ENCODE measurements at regions not wholly inside any gene's neighbourhood (a gene's known extent, or its start where the extent isn't known, plus 50 kb on each side); places are given as distances from the start of the nearest gene placed in this dataset.

- Histone ChIP-seq H3K27ac (ENCODE audit: low read depth) (no peak overlapping the region), H3K4me3 (no peak overlapping the region), H3K79me2 (replicated peaks; ENCODE audit: insufficient read depth) (no peaks in the 10 kb centered on the region), H3F3A (replicated peaks; ENCODE audit: low read depth) (no peaks in the 10 kb centered on the region), H3K4me2 (no peak overlapping the region), H3K9me2 (ENCODE audit: insufficient read depth) (no peaks in the 10 kb centered on the region), H2AFZ (no peak overlapping the region), H4K20me1 (replicated peaks; ENCODE audit: insufficient read depth) (no peaks in the 10 kb centered on the region), H3K27me3 (ENCODE audit: insufficient read depth) (no peaks in the 10 kb centered on the region), H3K4me1 (ENCODE audit: insufficient read depth) (peaks cover 5% of the 10 kb centered on the region; the same call in 1 of the 2 replicates), H3K36me3 (ENCODE audit: insufficient read depth) (no peaks in the 10 kb centered on the region)
- no peaks in the 10 kb centered on the region for H3K9me3 Mint-ChIP-seq
- no peaks in the 10 kb centered on the region for H3K36me3 Mint-ChIP-seq (ENCODE audit: low read depth)
- H3K27ac Mint-ChIP-seq = no peak overlapping the region
- TF ChIP-seq, protein P1, sequence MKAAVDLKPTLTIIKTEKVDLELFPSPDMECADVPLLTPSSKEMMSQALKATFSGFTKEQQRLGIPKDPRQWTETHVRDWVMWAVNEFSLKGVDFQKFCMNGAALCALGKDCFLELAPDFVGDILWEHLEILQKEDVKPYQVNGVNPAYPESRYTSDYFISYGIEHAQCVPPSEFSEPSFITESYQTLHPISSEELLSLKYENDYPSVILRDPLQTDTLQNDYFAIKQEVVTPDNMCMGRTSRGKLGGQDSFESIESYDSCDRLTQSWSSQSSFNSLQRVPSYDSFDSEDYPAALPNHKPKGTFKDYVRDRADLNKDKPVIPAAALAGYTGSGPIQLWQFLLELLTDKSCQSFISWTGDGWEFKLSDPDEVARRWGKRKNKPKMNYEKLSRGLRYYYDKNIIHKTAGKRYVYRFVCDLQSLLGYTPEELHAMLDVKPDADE (IDR thresholded peaks at IDR 0.05) = no peak
- no peak for TF ChIP-seq ZNF114 (CRISPR knock-in tag; IDR thresholded peaks at IDR 0.05)
- no peak for TF ChIP-seq EZH2 (IDR thresholded peaks at IDR 0.05; ENCODE audit: low read depth, unreplicated experiment)
- TF ChIP-seq ZNF331 (CRISPR knock-in tag; IDR thresholded peaks at IDR 0.05; ENCODE audit: low read depth) = no peak
- no peak for TF ChIP-seq EZH2phosphoT487 (IDR thresholded peaks at IDR 0.05; ENCODE audit: unreplicated experiment)
- TF ChIP-seq, protein P2, sequence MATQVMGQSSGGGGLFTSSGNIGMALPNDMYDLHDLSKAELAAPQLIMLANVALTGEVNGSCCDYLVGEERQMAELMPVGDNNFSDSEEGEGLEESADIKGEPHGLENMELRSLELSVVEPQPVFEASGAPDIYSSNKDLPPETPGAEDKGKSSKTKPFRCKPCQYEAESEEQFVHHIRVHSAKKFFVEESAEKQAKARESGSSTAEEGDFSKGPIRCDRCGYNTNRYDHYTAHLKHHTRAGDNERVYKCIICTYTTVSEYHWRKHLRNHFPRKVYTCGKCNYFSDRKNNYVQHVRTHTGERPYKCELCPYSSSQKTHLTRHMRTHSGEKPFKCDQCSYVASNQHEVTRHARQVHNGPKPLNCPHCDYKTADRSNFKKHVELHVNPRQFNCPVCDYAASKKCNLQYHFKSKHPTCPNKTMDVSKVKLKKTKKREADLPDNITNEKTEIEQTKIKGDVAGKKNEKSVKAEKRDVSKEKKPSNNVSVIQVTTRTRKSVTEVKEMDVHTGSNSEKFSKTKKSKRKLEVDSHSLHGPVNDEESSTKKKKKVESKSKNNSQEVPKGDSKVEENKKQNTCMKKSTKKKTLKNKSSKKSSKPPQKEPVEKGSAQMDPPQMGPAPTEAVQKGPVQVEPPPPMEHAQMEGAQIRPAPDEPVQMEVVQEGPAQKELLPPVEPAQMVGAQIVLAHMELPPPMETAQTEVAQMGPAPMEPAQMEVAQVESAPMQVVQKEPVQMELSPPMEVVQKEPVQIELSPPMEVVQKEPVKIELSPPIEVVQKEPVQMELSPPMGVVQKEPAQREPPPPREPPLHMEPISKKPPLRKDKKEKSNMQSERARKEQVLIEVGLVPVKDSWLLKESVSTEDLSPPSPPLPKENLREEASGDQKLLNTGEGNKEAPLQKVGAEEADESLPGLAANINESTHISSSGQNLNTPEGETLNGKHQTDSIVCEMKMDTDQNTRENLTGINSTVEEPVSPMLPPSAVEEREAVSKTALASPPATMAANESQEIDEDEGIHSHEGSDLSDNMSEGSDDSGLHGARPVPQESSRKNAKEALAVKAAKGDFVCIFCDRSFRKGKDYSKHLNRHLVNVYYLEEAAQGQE (IDR thresholded peaks at IDR 0.05; ENCODE audit: unreplicated experiment) = no peak
- TF ChIP-seq JUNB (IDR thresholded peaks at IDR 0.05; ENCODE audit: unreplicated experiment) = no peak
- peak in 1 of 2 experiments; percentile 48; a peak in 2 of 4 replicates for TF ChIP-seq CTCF (conservative IDR thresholded peaks at IDR 0.05; ENCODE audit: low read depth in 2 of 2)
- H3K4me3 Mint-ChIP-seq = no peak overlapping the region
- no peak for DNase-seq (ENCODE audit: low spot score)
- ATAC-seq = peak; percentile 54
- H3K27me3 Mint-ChIP-seq (ENCODE audit: insufficient read depth, low read depth, poor library complexity) = peaks cover 2% of the 10 kb centered on the region
- peaks cover 22% of the 10 kb centered on the region for H3K4me1 Mint-ChIP-seq
Observed at GRCh38 chr13:31947105-31947504, 84.5 kb upstream of the FRY start.

DNA sequence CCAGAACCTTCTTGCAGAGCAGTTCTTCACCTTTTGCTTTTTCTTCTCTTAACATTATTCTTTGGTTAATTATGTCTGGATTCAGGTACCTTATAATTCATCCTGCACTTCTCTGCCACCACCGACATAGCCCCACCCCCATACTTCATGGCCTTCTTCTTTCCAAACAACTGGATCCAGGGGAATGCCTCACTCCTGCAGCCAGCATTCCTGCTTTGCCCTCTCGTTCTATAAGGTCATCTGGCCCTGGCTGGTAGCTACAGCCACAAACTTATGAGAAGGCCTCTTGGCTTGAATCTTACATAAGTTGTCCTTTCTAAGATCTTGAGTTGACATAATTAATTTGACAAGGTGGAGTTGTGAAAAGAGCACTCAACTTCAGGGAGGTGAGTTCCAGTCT lies 84.1 kb upstream of the FRY start:
- Histone ChIP-seq H3K27ac (ENCODE audit: low read depth) (no peak overlapping the region), H3K27me3 (ENCODE audit: insufficient read depth) (no peaks in the 10 kb centered on the region), H3K36me3 (ENCODE audit: insufficient read depth) (no peaks in the 10 kb centered on the region), H3K9me2 (ENCODE audit: insufficient read depth) (no peaks in the 10 kb centered on the region), H3K79me2 (replicated peaks; ENCODE audit: insufficient read depth) (no peaks in the 10 kb centered on the region), H3K4me2 (no peak overlapping the region), H3F3A (replicated peaks; ENCODE audit: low read depth) (no peaks in the 10 kb centered on the region), H2AFZ (no peak overlapping the region), H3K4me1 (ENCODE audit: insufficient read depth) (peaks cover 5% of the 10 kb centered on the region; the same call in 1 of the 2 replicates), H4K20me1 (replicated peaks; ENCODE audit: insufficient read depth) (no peaks in the 10 kb centered on the region), H3K4me3 (no peak overlapping the region)
- ATAC-seq = peak; percentile 33; the same call in 2 of the 3 replicates
- Mint-ChIP-seq H3K27me3 (ENCODE audit: insufficient read depth, low read depth, poor library complexity) (peaks cover 2% of the 10 kb centered on the region), H3K36me3 (ENCODE audit: low read depth) (no peaks in the 10 kb centered on the region), H3K9me3 (no peaks in the 10 kb centered on the region), H3K27ac (no peak overlapping the region), H3K4me1 (peaks cover 22% of the 10 kb centered on the region), H3K4me3 (no peak overlapping the region)
- peak; percentile 9 for DNase-seq (ENCODE audit: low spot score)
- TF ChIP-seq, protein P3, sequence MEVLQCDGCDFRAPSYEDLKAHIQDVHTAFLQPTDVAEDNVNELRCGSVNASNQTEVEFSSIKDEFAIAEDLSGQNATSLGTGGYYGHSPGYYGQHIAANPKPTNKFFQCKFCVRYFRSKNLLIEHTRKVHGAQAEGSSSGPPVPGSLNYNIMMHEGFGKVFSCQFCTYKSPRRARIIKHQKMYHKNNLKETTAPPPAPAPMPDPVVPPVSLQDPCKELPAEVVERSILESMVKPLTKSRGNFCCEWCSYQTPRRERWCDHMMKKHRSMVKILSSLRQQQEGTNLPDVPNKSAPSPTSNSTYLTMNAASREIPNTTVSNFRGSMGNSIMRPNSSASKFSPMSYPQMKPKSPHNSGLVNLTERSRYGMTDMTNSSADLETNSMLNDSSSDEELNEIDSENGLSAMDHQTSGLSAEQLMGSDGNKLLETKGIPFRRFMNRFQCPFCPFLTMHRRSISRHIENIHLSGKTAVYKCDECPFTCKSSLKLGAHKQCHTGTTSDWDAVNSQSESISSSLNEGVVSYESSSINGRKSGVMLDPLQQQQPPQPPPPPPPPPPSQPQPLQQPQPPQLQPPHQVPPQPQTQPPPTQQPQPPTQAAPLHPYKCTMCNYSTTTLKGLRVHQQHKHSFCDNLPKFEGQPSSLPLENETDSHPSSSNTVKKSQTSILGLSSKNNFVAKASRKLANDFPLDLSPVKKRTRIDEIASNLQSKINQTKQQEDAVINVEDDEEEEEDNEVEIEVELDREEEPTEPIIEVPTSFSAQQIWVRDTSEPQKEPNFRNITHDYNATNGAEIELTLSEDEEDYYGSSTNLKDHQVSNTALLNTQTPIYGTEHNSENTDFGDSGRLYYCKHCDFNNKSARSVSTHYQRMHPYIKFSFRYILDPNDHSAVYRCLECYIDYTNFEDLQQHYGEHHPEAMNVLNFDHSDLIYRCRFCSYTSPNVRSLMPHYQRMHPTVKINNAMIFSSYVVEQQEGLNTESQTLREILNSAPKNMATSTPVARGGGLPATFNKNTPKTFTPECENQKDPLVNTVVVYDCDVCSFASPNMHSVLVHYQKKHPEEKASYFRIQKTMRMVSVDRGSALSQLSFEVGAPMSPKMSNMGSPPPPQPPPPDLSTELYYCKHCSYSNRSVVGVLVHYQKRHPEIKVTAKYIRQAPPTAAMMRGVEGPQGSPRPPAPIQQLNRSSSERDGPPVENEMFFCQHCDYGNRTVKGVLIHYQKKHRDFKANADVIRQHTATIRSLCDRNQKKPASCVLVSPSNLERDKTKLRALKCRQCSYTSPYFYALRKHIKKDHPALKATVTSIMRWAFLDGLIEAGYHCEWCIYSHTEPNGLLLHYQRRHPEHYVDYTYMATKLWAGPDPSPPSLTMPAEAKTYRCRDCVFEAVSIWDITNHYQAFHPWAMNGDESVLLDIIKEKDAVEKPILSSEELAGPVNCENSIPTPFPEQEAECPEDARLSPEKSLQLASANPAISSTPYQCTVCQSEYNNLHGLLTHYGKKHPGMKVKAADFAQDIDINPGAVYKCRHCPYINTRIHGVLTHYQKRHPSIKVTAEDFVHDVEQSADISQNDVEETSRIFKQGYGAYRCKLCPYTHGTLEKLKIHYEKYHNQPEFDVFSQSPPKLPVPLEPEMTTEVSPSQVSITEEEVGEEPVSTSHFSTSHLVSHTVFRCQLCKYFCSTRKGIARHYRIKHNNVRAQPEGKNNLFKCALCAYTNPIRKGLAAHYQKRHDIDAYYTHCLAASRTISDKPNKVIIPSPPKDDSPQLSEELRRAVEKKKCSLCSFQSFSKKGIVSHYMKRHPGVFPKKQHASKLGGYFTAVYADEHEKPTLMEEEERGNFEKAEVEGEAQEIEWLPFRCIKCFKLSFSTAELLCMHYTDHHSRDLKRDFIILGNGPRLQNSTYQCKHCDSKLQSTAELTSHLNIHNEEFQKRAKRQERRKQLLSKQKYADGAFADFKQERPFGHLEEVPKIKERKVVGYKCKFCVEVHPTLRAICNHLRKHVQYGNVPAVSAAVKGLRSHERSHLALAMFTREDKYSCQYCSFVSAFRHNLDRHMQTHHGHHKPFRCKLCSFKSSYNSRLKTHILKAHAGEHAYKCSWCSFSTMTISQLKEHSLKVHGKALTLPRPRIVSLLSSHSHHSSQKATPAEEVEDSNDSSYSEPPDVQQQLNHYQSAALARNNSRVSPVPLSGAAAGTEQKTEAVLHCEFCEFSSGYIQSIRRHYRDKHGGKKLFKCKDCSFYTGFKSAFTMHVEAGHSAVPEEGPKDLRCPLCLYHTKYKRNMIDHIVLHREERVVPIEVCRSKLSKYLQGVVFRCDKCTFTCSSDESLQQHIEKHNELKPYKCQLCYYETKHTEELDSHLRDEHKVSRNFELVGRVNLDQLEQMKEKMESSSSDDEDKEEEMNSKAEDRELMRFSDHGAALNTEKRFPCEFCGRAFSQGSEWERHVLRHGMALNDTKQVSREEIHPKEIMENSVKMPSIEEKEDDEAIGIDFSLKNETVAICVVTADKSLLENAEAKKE (CRISPR knock-in tag; IDR thresholded peaks at IDR 0.05) = no peak
- TF ChIP-seq POLR2AphosphoS5 (IDR thresholded peaks at IDR 0.05; ENCODE audit: low read depth) (no peak), ZNF331 (CRISPR knock-in tag; IDR thresholded peaks at IDR 0.05; ENCODE audit: low read depth) (no peak)

Data from GM23338 (cell line).